A549 (cell line): ENCODE measurements at regions not wholly inside any gene's neighbourhood (a gene's known extent, or its start where the extent isn't known, plus 50 kb on each side); places are given as distances from the start of the nearest gene placed in this dataset.

Experiments
- ATAC-seq, 2 experiments: fragments of 200-7000 bp in 1 of 2; fragments of >200 bp in 1 of 2; cut with Nextera tagmentation in 1 of 2; cut with Tn5 transposase in 1 of 2; 3 replicates each; pipeline versions ENCODE4 v1.8.0 to v1.9.1; 2018 to 2020; ENCODE audit warnings: mild to moderate bottlenecking in 1 of 2, moderate library complexity in 1 of 2
- CTCF ChIA-PET: fragments of 300-600 bp; sonication (Branson Sonifier 250); formaldehyde crosslinking; extraction: SDS; loops from one replicate; lab custom pipeline; 2021; ENCODE audit warnings: antibody characterized with exemption, inconsistent platforms; lab: Yijun Ruan, JAX
- POLR2A ChIA-PET: fragments of 350-600 bp; formaldehyde crosslinking; extraction: SDS; loops from one replicate; lab custom pipeline; 2021; ENCODE audit warnings: antibody characterized with exemption, inconsistent platforms; lab: Yijun Ruan, JAX
- DNase-seq, 2 experiments: peaks; one replicate each; pipeline versions ENCODE4 v3.0.0 to v3.0.0-alpha.2; 2011 to 2016; ENCODE audit warnings: low read depth in 1 of 2, low spot score in 1 of 2
- FAIRE-seq: peaks from 2 replicates; lab custom pipeline; 2011; peaks lifted over from hg19 to GRCh38; lab: Jason Lieb, UNC
- H3K27ac ChIP-seq, 2 experiments: fragments of >200 bp; sonication (Bioruptor Twin); formaldehyde crosslinking; 3 replicates each; pipeline ENCODE4 v1.5.1; 2016 to 2017
- H3K4me1 ChIP-seq: fragments of >200 bp; sonication (Bioruptor Twin); formaldehyde crosslinking; 3 replicates; pipeline ENCODE4 v1.6.1; 2016
- H3K4me2 ChIP-seq: fragments of >200 bp; sonication (Bioruptor Twin); formaldehyde crosslinking; 3 replicates; pipeline ENCODE4 v1.6.1; 2016
- H3K4me3 ChIP-seq: fragments of >200 bp; sonication (Bioruptor Twin); formaldehyde crosslinking; 3 replicates; pipeline ENCODE4 v1.5.1; 2016
- H3K9me3 ChIP-seq: fragments of >200 bp; sonication (Bioruptor Twin); formaldehyde crosslinking; 3 replicates; pipeline ENCODE4 v1.6.1; 2016
- BHLHE40 ChIP-seq: IDR thresholded peaks from 2 replicates; pipeline ENCODE4 v1.6.1; 2012; ENCODE audit warnings: low read depth, low read length, inconsistent platforms
- CEBPB ChIP-seq, 2 experiments: fragments of >200 bp in 1 of 2; sonication (Bioruptor Twin) in 1 of 2; formaldehyde crosslinking in 1 of 2; IDR thresholded peaks; 2 replicates each; pipeline ENCODE4 v1.6.1; 2012 to 2016
- EHMT2 ChIP-seq: fragments of 200-600 bp; sonication (generic); IDR thresholded peaks from 2 replicates; pipeline ENCODE4 v1.6.1; 2016; ENCODE audit warnings: antibody characterized with exemption, low read depth, mild to moderate bottlenecking, moderate library complexity
- ELK1 ChIP-seq: fragments of 150-350 bp; IDR thresholded peaks from 2 replicates; pipeline ENCODE4 v1.6.1; 2014; ENCODE audit warnings: low read depth, mild to moderate bottlenecking, low read length
- FOSB ChIP-seq: fragments of 250-450 bp; sonication (Bioruptor Pico); IDR thresholded peaks from 2 replicates; pipeline ENCODE4 v1.5.0; 2020; ENCODE audit warnings: mild to moderate bottlenecking, moderate library complexity
- FOXS1 ChIP-seq: fragments of 250-450 bp; sonication (Bioruptor Pico); IDR thresholded peaks from 2 replicates; pipeline ENCODE4 v1.5.0; 2020; ENCODE audit warnings: mild to moderate bottlenecking, moderate library complexity
- HDAC2 ChIP-seq: fragments of 200-600 bp; sonication (generic); IDR thresholded peaks from 2 replicates; pipeline ENCODE4 v1.6.1; 2016
- JUN ChIP-seq, 2 experiments: fragments of >200 bp; sonication (Bioruptor Twin); formaldehyde crosslinking; IDR thresholded peaks; 2 replicates in 1 of 2; 3 replicates in 1 of 2; pipeline ENCODE4 v1.6.1; 2016 to 2017
- JUNB ChIP-seq: fragments of >200 bp; sonication (Bioruptor Twin); formaldehyde crosslinking; IDR thresholded peaks from 2 replicates; pipeline ENCODE4 v1.6.1; 2016
- KDM1A ChIP-seq: fragments of 200-600 bp; sonication (generic); IDR thresholded peaks from 2 replicates; pipeline ENCODE4 v1.6.1; 2016; ENCODE audit warnings: low read depth, mild to moderate bottlenecking
- MAZ ChIP-seq: fragments of 150-350 bp; IDR thresholded peaks from 2 replicates; pipeline ENCODE4 v1.6.1; 2014; ENCODE audit warnings: antibody characterized with exemption, low read depth, low read length, borderline replicate concordance
- POLR2A ChIP-seq: IDR thresholded peaks from 2 replicates; pipeline ENCODE4 v1.6.1; 2012; ENCODE audit warnings: mild to moderate bottlenecking, low read length
- POLR2AphosphoS2 ChIP-seq: conservative IDR thresholded peaks from 2 replicates; pipeline ENCODE4 v1.6.1; 2012; ENCODE audit warnings: low read length, improper control_type of control experiment, inconsistent platforms
- RAD21 ChIP-seq, 2 experiments: fragments of >200 bp in 1 of 2; sonication (Bioruptor Twin) in 1 of 2; formaldehyde crosslinking in 1 of 2; IDR thresholded peaks in 1 of 2; conservative IDR thresholded peaks in 1 of 2; 2 replicates in 1 of 2; 3 replicates in 1 of 2; pipeline ENCODE4 v1.6.1; 2012 to 2018; ENCODE audit warnings: inconsistent platforms in 1 of 2
- RNF2 ChIP-seq: fragments of 200-600 bp; sonication (generic); IDR thresholded peaks from 2 replicates; pipeline ENCODE4 v1.6.1; 2016; ENCODE audit warnings: low read depth, mild to moderate bottlenecking, antibody characterized with exemption, moderate library complexity, borderline replicate concordance
- SMC3 ChIP-seq: fragments of >200 bp; sonication (Bioruptor Twin); formaldehyde crosslinking; IDR thresholded peaks from 3 replicates; pipeline ENCODE4 v1.6.1; 2018; ENCODE audit warnings: inconsistent platforms
- TFCP2L1 ChIP-seq: fragments of 250-450 bp; sonication (Bioruptor Pico); IDR thresholded peaks from 2 replicates; pipeline ENCODE4 v1.5.0; 2021; ENCODE audit warnings: mild to moderate bottlenecking
- TP53 ChIP-seq: fragments of 250-450 bp; sonication (Bioruptor Pico); IDR thresholded peaks from 2 replicates; pipeline ENCODE4 v1.5.0; 2021; ENCODE audit warnings: mild to moderate bottlenecking, moderate library complexity
- ZFP36 ChIP-seq: fragments of 450-650 bp; IDR thresholded peaks from 2 replicates; pipeline ENCODE4 v1.6.1; 2014; ENCODE audit warnings: borderline replicate concordance; ENCODE audit not compliant: partially characterized antibody
- ZNF302 ChIP-seq: fragments of 250-450 bp; sonication (Bioruptor Pico); IDR thresholded peaks from 2 replicates; pipeline ENCODE4 v1.9.0; 2021; ENCODE audit warnings: inconsistent platforms, mild to moderate bottlenecking, moderate library complexity
- ZSCAN20 ChIP-seq: fragments of 250-450 bp; sonication (Bioruptor Pico); IDR thresholded peaks from 2 replicates; pipeline ENCODE4 v1.8.0; 2022; ENCODE audit warnings: mild to moderate bottlenecking, moderate library complexity
- WGBS: methylation state at CpG from one replicate; pipeline ENCODE4 v1.1.6; 2017; ENCODE audit errors: missing lambda C conversion rate; 5-methylcytosine and 5-hydroxymethylcytosine counted together
- TF ChIP-seq, protein P1 (sequence below): fragments of 250-450 bp; sonication (Bioruptor Pico); IDR thresholded peaks from 2 replicates; pipeline ENCODE4 v1.5.0; 2020; ENCODE audit warnings: low read depth, mild to moderate bottlenecking, moderate library complexity
- TF ChIP-seq, protein P2 (sequence below): fragments of >200 bp; sonication (Bioruptor Twin); formaldehyde crosslinking; IDR thresholded peaks from 2 replicates; pipeline ENCODE4 v1.6.1; 2016
- TF ChIP-seq, protein P3 (sequence below): IDR thresholded peaks from 2 replicates; pipeline ENCODE4 v1.6.1; 2012; ENCODE audit warnings: low read depth, borderline replicate concordance

GRCh38 chr5:165871291-165871690 is 2365.9 kb downstream of the MAT2B start:
- TF ChIP-seq EHMT2 (no peak), JUNB (no peak), ZFP36 (no peak), RNF2 (no peak), KDM1A (no peak), RAD21 (conservative IDR thresholded peaks at IDR 0.05 in 1 of 2, IDR thresholded peaks at IDR 0.05 in 1 of 2) (no peak), CEBPB (IDR thresholded peaks at IDR 0.05) (no peak), ZSCAN20 (no peak), MAZ (no peak), BHLHE40 (no peak)
- TF ChIP-seq, protein P1, sequence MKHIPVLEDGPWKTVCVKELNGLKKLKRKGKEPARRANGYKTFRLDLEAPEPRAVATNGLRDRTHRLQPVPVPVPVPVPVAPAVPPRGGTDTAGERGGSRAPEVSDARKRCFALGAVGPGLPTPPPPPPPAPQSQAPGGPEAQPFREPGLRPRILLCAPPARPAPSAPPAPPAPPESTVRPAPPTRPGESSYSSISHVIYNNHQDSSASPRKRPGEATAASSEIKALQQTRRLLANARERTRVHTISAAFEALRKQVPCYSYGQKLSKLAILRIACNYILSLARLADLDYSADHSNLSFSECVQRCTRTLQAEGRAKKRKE: no peak
- ChIA-PET POLR2A (no interaction called here), CTCF (no interaction called here)
- 2% methylated on average over 2 of the region's 2 CpGs for WGBS
- FAIRE-seq (no peak), ATAC-seq (no peak), DNase-seq (no peak)
- H3K4me3 ChIP-seq: no peak overlapping the region
- H3K4me2 ChIP-seq: no peak overlapping the region
- no peaks in the 10 kb centered on the region for H3K4me1 ChIP-seq
- no peak overlapping the region for H3K27ac ChIP-seq
- H3K9me3 ChIP-seq: no peaks in the 10 kb centered on the region

GRCh38 chr5:165874851-165875250 is 2369.4 kb downstream of the MAT2B start:
- TF ChIP-seq HDAC2: no peak
- TF ChIP-seq FOSB (CRISPR knock-in tag): no peak
- TF ChIP-seq POLR2A: no peak
- TF ChIP-seq TP53 (CRISPR knock-in tag): no peak
- TF ChIP-seq, protein P2, sequence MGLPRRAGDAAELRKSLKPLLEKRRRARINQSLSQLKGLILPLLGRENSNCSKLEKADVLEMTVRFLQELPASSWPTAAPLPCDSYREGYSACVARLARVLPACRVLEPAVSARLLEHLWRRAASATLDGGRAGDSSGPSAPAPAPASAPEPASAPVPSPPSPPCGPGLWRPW: no peak
- TF ChIP-seq JUNB: no peak
- TF ChIP-seq JUN (IDR thresholded peaks at IDR 0.05): no peak
- TF ChIP-seq BHLHE40: no peak
- no peak for TF ChIP-seq ELK1
- no peak for TF ChIP-seq KDM1A
- TF ChIP-seq TFCP2L1 (CRISPR knock-in tag): no peak
- TF ChIP-seq POLR2AphosphoS2: no peak
- no peak for TF ChIP-seq SMC3
- no peak for TF ChIP-seq ZNF302
- TF ChIP-seq, protein P3, sequence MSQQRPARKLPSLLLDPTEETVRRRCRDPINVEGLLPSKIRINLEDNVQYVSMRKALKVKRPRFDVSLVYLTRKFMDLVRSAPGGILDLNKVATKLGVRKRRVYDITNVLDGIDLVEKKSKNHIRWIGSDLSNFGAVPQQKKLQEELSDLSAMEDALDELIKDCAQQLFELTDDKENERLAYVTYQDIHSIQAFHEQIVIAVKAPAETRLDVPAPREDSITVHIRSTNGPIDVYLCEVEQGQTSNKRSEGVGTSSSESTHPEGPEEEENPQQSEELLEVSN: no peak
- TF ChIP-seq FOXS1 (CRISPR knock-in tag): no peak
- TF ChIP-seq, protein P1: no peak
- TF ChIP-seq ZSCAN20: no peak
- no peaks in the 10 kb centered on the region for H3K9me3 ChIP-seq
- FAIRE-seq (no peak), DNase-seq (no peak), ATAC-seq (no peak)
- H3K4me1 ChIP-seq: no peaks in the 10 kb centered on the region
- no peak overlapping the region for H3K4me3 ChIP-seq
- 55% methylated on average over 2 of the region's 2 CpGs for WGBS
- ChIA-PET CTCF (no interaction called here), POLR2A (no interaction called here)
- H3K4me2 ChIP-seq: no peak overlapping the region
- H3K27ac ChIP-seq: no peak overlapping the region
